HCT116 (cell line): ENCODE measurements at regions not wholly inside any gene's neighbourhood (a gene's known extent, or its start where the extent isn't known, plus 50 kb on each side); places are given as distances from the start of the nearest gene placed in this dataset.

Experiments used
- POLR2AphosphoS5 ChIP-seq: IDR thresholded peaks from 2 replicates; pipeline ENCODE4 v1.6.1; 2011; ENCODE audit warnings: mild to moderate bottlenecking, low read depth, low read length, moderate library complexity
- SP1 ChIP-seq: IDR thresholded peaks from 2 replicates; pipeline ENCODE4 v1.6.1; 2012; ENCODE audit warnings: low read depth
- YY1 ChIP-seq: IDR thresholded peaks from 2 replicates; pipeline ENCODE4 v1.6.1; 2011; ENCODE audit warnings: low read length, low read depth, moderate library complexity, mild to moderate bottlenecking; ENCODE audit not compliant: insufficient replicate concordance; ENCODE audit errors: extremely low read depth

DNA sequence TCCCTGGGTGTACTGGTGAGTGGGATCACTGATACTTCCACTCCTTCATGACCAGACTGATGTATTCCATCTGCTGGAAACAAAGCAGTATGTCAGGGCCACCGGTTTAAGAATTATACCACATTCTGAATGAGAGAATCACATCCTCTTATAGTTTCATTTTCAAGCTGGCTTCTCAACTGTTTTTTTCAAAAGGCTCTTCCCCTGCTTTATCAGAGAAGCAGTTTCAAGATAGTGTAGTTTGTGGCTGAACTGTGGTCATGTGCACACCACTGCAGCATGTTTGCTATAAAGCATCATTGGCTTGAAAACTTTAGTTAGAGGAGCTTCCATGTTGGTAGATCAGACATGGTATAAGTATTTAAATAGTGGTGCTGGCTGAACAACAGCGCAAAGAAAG lies 450.5 kb upstream of the CDH10 start:
- TF ChIP-seq POLR2AphosphoS5, result no peak
- TF ChIP-seq YY1, result no peak
- TF ChIP-seq SP1, result no peak
